Peyer's patch (tissue), 4 donors: ENCODE measurements at regions not wholly inside any gene's neighbourhood (a gene's known extent, or its start where the extent isn't known, plus 50 kb on each side); places are given as distances from the start of the nearest gene placed in this dataset.

Source experiments
- DNase-seq, 3 donors: peaks; one replicate each; pipeline ENCODE4 v3.0.0-alpha.2; 2017 to 2019
- H3K27ac ChIP-seq, 4 donors: fragments of 200-600 bp; sonication (generic); one replicate each; pipeline ENCODE4 v1.5.1; 2016 to 2019
- H3K27me3 ChIP-seq, 2 donors: fragments of 200-600 bp; sonication (generic); one replicate each; pipeline ENCODE4 v1.5.1; 2019
- H3K36me3 ChIP-seq, 3 donors: fragments of 200-600 bp; sonication (generic); one replicate each; pipeline ENCODE4 v1.5.1; 2016 to 2019
- H3K4me1 ChIP-seq, 4 donors: fragments of 200-600 bp; sonication (generic); one replicate each; pipeline ENCODE4 v1.5.1; 2016 to 2019
- H3K4me3 ChIP-seq, 4 donors: fragments of 200-600 bp; sonication (generic); 1 replicate in 3 of 4; 2 replicates in 1 of 4; pipeline ENCODE4 v1.5.1; 2016 to 2019; ENCODE audit warnings: mild to moderate bottlenecking in 1 of 4
- H3K9me3 ChIP-seq, 4 donors: fragments of 200-600 bp; sonication (generic); one replicate each; pipeline ENCODE4 v1.5.1; 2016 to 2019; ENCODE audit warnings: mild to moderate bottlenecking in 1 of 4
- CTCF ChIP-seq, 6 experiments: fragments of 450-650 bp in 4 of 6; fragments of 200-600 bp in 2 of 6; sonication (generic) in 1 of 6; IDR thresholded peaks; one replicate each; pipeline ENCODE4 v1.5.1; 2017 to 2019; ENCODE audit warnings: antibody characterized with exemption in 6 of 6, mild to moderate bottlenecking in 3 of 6, moderate library complexity in 1 of 6
- POLR2A ChIP-seq, 2 donors: fragments of 450-650 bp; IDR thresholded peaks; one replicate each; pipeline ENCODE4 v1.5.1; 2017; ENCODE audit warnings: antibody characterized with exemption in 2 of 2, mild to moderate bottlenecking in 2 of 2, moderate library complexity in 2 of 2

- TF ChIP-seq POLR2A (IDR thresholded peaks at IDR 0.05) = no peak
- no peak for TF ChIP-seq CTCF (IDR thresholded peaks at IDR 0.05)
- Histone ChIP-seq H3K4me3 (no peak overlapping the region), H3K27me3 (no peaks in the 10 kb centered on the region), H3K9me3 (peaks cover 0 to 3% (median 0%) of the 10 kb centered on the region in 4 donors), H3K4me1 (no peaks in the 10 kb centered on the region), H3K36me3 (no peaks in the 10 kb centered on the region), H3K27ac (no peak overlapping the region)
- peak in 2 of 3 donors; percentile 23 to 35 for DNase-seq
These were observed 116.3 kb upstream of the RET start for GRCh38 chr10:42960491-42960990.

GRCh38 chr10:42960991-42961795 is 115.7 kb upstream of the RET start:
- H3K36me3 ChIP-seq = no peaks in the 10 kb centered on the region
- TF ChIP-seq CTCF (IDR thresholded peaks at IDR 0.05) (no peak), POLR2A (IDR thresholded peaks at IDR 0.05) (no peak)
- H3K4me1 ChIP-seq = no peaks in the 10 kb centered on the region
- no peak overlapping the region for H3K4me3 ChIP-seq
- no peak overlapping the region for H3K27ac ChIP-seq
- H3K27me3 ChIP-seq = no peaks in the 10 kb centered on the region
- peak in 1 of 3 donors; percentile 27 for DNase-seq
- no peaks in the 10 kb centered on the region for H3K9me3 ChIP-seq

GRCh38 chr10:42961796-42962109 is 115.1 kb upstream of the RET start:
- no peaks in the 10 kb centered on the region for H3K36me3 ChIP-seq
- no peak overlapping the region for H3K4me3 ChIP-seq
- no peaks in the 10 kb centered on the region for H3K27me3 ChIP-seq
- DNase-seq = peak in 1 of 3 donors; percentile 23
- TF ChIP-seq POLR2A (IDR thresholded peaks at IDR 0.05) = no peak
- TF ChIP-seq CTCF (IDR thresholded peaks at IDR 0.05) = no peak
- no peak overlapping the region for H3K27ac ChIP-seq
- no peaks in the 10 kb centered on the region for H3K4me1 ChIP-seq
- no peaks in the 10 kb centered on the region for H3K9me3 ChIP-seq

GRCh38 chr10:42962110-42962901 is 114.6 kb upstream of the RET start:
- Histone ChIP-seq H3K9me3 (no peaks in the 10 kb centered on the region), H3K27ac (no peak overlapping the region), H3K27me3 (no peaks in the 10 kb centered on the region), H3K4me1 (no peaks in the 10 kb centered on the region), H3K36me3 (no peaks in the 10 kb centered on the region), H3K4me3 (no peak overlapping the region)
- TF ChIP-seq CTCF (IDR thresholded peaks at IDR 0.05) (no peak), POLR2A (IDR thresholded peaks at IDR 0.05) (no peak)
- peak in 2 of 3 donors; percentile 31 to 34 for DNase-seq

- H3K9me3 ChIP-seq = no peaks in the 10 kb centered on the region
- no peaks in the 10 kb centered on the region for H3K36me3 ChIP-seq
- no peak overlapping the region for H3K27ac ChIP-seq
- H3K27me3 ChIP-seq = no peaks in the 10 kb centered on the region
- H3K4me1 ChIP-seq = no peaks in the 10 kb centered on the region
- DNase-seq = no peak
- no peak for TF ChIP-seq POLR2A (IDR thresholded peaks at IDR 0.05)
- TF ChIP-seq CTCF (IDR thresholded peaks at IDR 0.05) = no peak
- no peak overlapping the region for H3K4me3 ChIP-seq
These were observed 114.0 kb upstream of the RET start for GRCh38 chr10:42962902-42963231.
